WTC11 (cell line): ENCODE measurements at regions not wholly inside any gene's neighbourhood (a gene's known extent, or its start where the extent isn't known, plus 50 kb on each side); places are given as distances from the start of the nearest gene placed in this dataset.
"Not testable (repeated sequence)": the region's sequence is repeated elsewhere in the genome, so short reads cannot be mapped to it uniquely, and the experiment has no call there.

ENCODE experiments used
- ATAC-seq: fragments of 200-7000 bp; cut with Tn5 transposase; 2 replicates; pipeline ENCODE4 v1.10.0; 2021; ENCODE audit warnings: mild to moderate bottlenecking, moderate library complexity
- CTCF ChIA-PET: fragments of 300-600 bp; sonication (Branson Sonifier 250); formaldehyde crosslinking; loops from one replicate; lab custom pipeline; 2021; ENCODE audit warnings: antibody characterized with exemption; lab: Charles Lee
- POLR2A ChIA-PET: fragments of 350-600 bp; sonication (Branson Sonifier 250); formaldehyde crosslinking; loops from one replicate; lab custom pipeline; 2021; ENCODE audit warnings: antibody characterized with exemption; lab: Charles Lee
- DNase-seq: peaks from one replicate; pipeline ENCODE4 v3.0.0; 2021; ENCODE audit warnings: low spot score
- H3K27ac Mint-ChIP-seq: 2 replicates; pipeline ENCODE4 v1.8.0; 2021; ENCODE audit warnings: mixed read lengths
- H3K27me3 Mint-ChIP-seq: 2 replicates; pipeline ENCODE4 v1.8.0; 2021; ENCODE audit warnings: low read depth, mild to moderate bottlenecking, moderate library complexity, mixed read lengths
- H3K36me3 Mint-ChIP-seq: 2 replicates; pipeline ENCODE4 v1.8.0; 2021; ENCODE audit warnings: mixed read lengths
- H3K4me1 Mint-ChIP-seq: 2 replicates; pipeline ENCODE4 v1.8.0; 2022; ENCODE audit warnings: mixed read lengths
- H3K4me3 Mint-ChIP-seq: 2 replicates; pipeline ENCODE4 v1.8.0; 2021; ENCODE audit warnings: mild to moderate bottlenecking, moderate library complexity, mixed read lengths
- H3K9me3 Mint-ChIP-seq: 2 replicates; pipeline ENCODE4 v1.8.0; 2021; ENCODE audit warnings: mixed read lengths
- ATF3 ChIP-seq: sonication (generic); formaldehyde crosslinking; conservative IDR thresholded peaks from 2 replicates; pipeline ENCODE4 v1.8.1; 2022; ENCODE audit warnings: mild to moderate bottlenecking, missing genetic modification reagents
- CREB1 ChIP-seq: sonication (generic); formaldehyde crosslinking; IDR thresholded peaks from 2 replicates; pipeline ENCODE4 v1.8.0; 2023; ENCODE audit warnings: mild to moderate bottlenecking, missing genetic modification reagents
- CTCF ChIP-seq: fragments of 200-600 bp; IDR thresholded peaks from 2 replicates; pipeline ENCODE4 v1.8.0; 2022; ENCODE audit warnings: antibody characterized with exemption
- E2F5 ChIP-seq: sonication (generic); formaldehyde crosslinking; IDR thresholded peaks from 2 replicates; pipeline ENCODE4 v1.8.1; 2022; ENCODE audit warnings: mild to moderate bottlenecking, moderate library complexity, missing genetic modification reagents
- ELF4 ChIP-seq: sonication (generic); formaldehyde crosslinking; IDR thresholded peaks from 2 replicates; pipeline ENCODE4 v1.8.1; 2022; ENCODE audit warnings: low read depth, mild to moderate bottlenecking, moderate library complexity, missing genetic modification reagents
- HMGXB4 ChIP-seq: sonication (generic); formaldehyde crosslinking; IDR thresholded peaks from 2 replicates; pipeline ENCODE4 v1.8.1; 2023; ENCODE audit warnings: mild to moderate bottlenecking, moderate library complexity, missing genetic modification reagents
- NR3C1 ChIP-seq: sonication (generic); formaldehyde crosslinking; conservative IDR thresholded peaks from 2 replicates; pipeline ENCODE4 v1.8.1; 2023; ENCODE audit warnings: low read depth, mild to moderate bottlenecking, missing genetic modification reagents
- PRDM15 ChIP-seq: sonication (generic); formaldehyde crosslinking; IDR thresholded peaks from 2 replicates; pipeline ENCODE4 v1.8.0; 2022; ENCODE audit warnings: missing genetic modification reagents
- PRRX2 ChIP-seq: fragments of 250-450 bp; sonication (Bioruptor Pico); IDR thresholded peaks from 2 replicates; pipeline ENCODE4 v1.8.0; 2021; ENCODE audit warnings: mild to moderate bottlenecking
- RELA ChIP-seq: sonication (generic); formaldehyde crosslinking; IDR thresholded peaks from 2 replicates; pipeline ENCODE4 v1.8.1; 2022; ENCODE audit warnings: missing genetic modification reagents, mild to moderate bottlenecking, borderline replicate concordance
- SMAD4 ChIP-seq: sonication (generic); formaldehyde crosslinking; IDR thresholded peaks from 2 replicates; pipeline ENCODE4 v1.8.0; 2022; ENCODE audit warnings: mild to moderate bottlenecking, missing genetic modification reagents
- SOX15 ChIP-seq: fragments of 250-450 bp; sonication (Bioruptor Pico); IDR thresholded peaks from 2 replicates; pipeline ENCODE4 v1.9.0; 2021; ENCODE audit warnings: mild to moderate bottlenecking
- ZMAT4 ChIP-seq: fragments of 250-450 bp; sonication (Bioruptor Pico); IDR thresholded peaks from 2 replicates; pipeline ENCODE4 v1.9.0; 2021; ENCODE audit warnings: mild to moderate bottlenecking
- ZNF281 ChIP-seq: sonication (generic); formaldehyde crosslinking; IDR thresholded peaks from 2 replicates; pipeline ENCODE4 v1.8.0; 2023; ENCODE audit warnings: mild to moderate bottlenecking, missing genetic modification reagents
- ZNF423 ChIP-seq: fragments of 250-450 bp; sonication (Bioruptor Pico); IDR thresholded peaks from 2 replicates; pipeline ENCODE4 v2.1.2; 2022; ENCODE audit warnings: mild to moderate bottlenecking, moderate library complexity

GRCh38 chr10:30727524-30727923 lies 98.0 kb upstream of the LYZL2 start:
- Mint-ChIP-seq H3K36me3 (no peaks in the 10 kb centered on the region), H3K27ac (no peak overlapping the region), H3K27me3 (peaks cover 2% of the 10 kb centered on the region; the same call in 1 of the 2 replicates), H3K4me3 (no peak overlapping the region), H3K4me1 (peaks cover 32% of the 10 kb centered on the region), H3K9me3 (peaks cover 12% of the 10 kb centered on the region; the same call in 1 of the 2 replicates)
- no peak for ATAC-seq
- CTCF ChIA-PET = no interaction called here
- no peak for DNase-seq
- POLR2A ChIA-PET = no interaction called here
- TF ChIP-seq NR3C1 (CRISPR knock-in tag) (no peak), PRDM15 (CRISPR knock-in tag) (no peak), ELF4 (no peak), E2F5 (CRISPR knock-in tag) (no peak), ZMAT4 (CRISPR knock-in tag) (no peak), ZNF423 (CRISPR knock-in tag) (no peak), HMGXB4 (no peak), SMAD4 (CRISPR knock-in tag) (no peak), ATF3 (CRISPR knock-in tag) (no peak), CREB1 (no peak), RELA (CRISPR knock-in tag) (no peak), PRRX2 (CRISPR knock-in tag) (no peak), SOX15 (CRISPR knock-in tag) (no peak), ZNF281 (CRISPR knock-in tag) (no peak)

GRCh38 chr10:30726783-30727414 lies 97.3 kb upstream of the LYZL2 start:
- DNase-seq (peak; percentile 90), ATAC-seq (peak; percentile 91)
- POLR2A ChIA-PET, H3K4me3 Mint-ChIP-seq, H3K27ac Mint-ChIP-seq, H3K36me3 Mint-ChIP-seq, H3K9me3 Mint-ChIP-seq, H3K27me3 Mint-ChIP-seq: not testable (repeated sequence)
- CTCF ChIA-PET = interaction anchor here (0.8 to 1.5 kb wide), 4 partner anchors 25 to 764 kb away, joined by 3 to 5 read pairs (median 4); no protein-coding TSS in a partner anchor
- TF ChIP-seq CTCF = peak; percentile 73
- H3K4me1 Mint-ChIP-seq = peaks cover 38% of the 10 kb centered on the region
